ENCODE measurements at regions not wholly inside any gene's neighbourhood (a gene's known extent, or its start where the extent isn't known, plus 50 kb on each side); places are given as distances from the start of the nearest gene placed in this dataset.
"Not testable (repeated sequence)": the region's sequence is repeated elsewhere in the genome, so short reads cannot be mapped to it uniquely, and the experiment has no call there.

- DNase-seq: no peak
Observed at GRCh38 chr2:111252436-111252835, 131.7 kb downstream of the BCL2L11 start.

- DNase-seq: not testable (repeated sequence)
Observed at GRCh38 chr2:111254916-111255315, 134.2 kb downstream of the BCL2L11 start.

- DNase-seq: not testable (repeated sequence)
Observed at GRCh38 chr2:111256628-111257027, 135.9 kb downstream of the BCL2L11 start.

GRCh38 chr2:111257607-111258006 lies 136.9 kb downstream of the BCL2L11 start:
- DNase-seq: not testable (repeated sequence)

- not testable (repeated sequence) for DNase-seq
Observed at GRCh38 chr2:111258318-111258717, 137.6 kb downstream of the BCL2L11 start.

- DNase-seq: not testable (repeated sequence)
Observed at GRCh38 chr2:111262627-111263379, 142.1 kb downstream of the BCL2L11 start.

- DNase-seq: not testable (repeated sequence)
Observed at GRCh38 chr2:111263380-111264017, 142.8 kb downstream of the BCL2L11 start.

GRCh38 chr2:111264956-111265355 lies 144.2 kb downstream of the BCL2L11 start:
- DNase-seq: not testable (repeated sequence)

GRCh38 chr2:111266556-111266955 lies 145.8 kb downstream of the BCL2L11 start:
- DNase-seq: not testable (repeated sequence)

- DNase-seq: peak; percentile 14
Observed at GRCh38 chr2:111267038-111267437, 146.3 kb downstream of the BCL2L11 start.

GRCh38 chr2:111269761-111270323 lies 149.1 kb downstream of the BCL2L11 start:
- DNase-seq: not testable (repeated sequence)

- DNase-seq: not testable (repeated sequence)
Observed at GRCh38 chr2:111270569-111270968, 149.9 kb downstream of the BCL2L11 start.

GRCh38 chr2:111271647-111272304 lies 151.1 kb downstream of the BCL2L11 start:
- DNase-seq: not testable (repeated sequence)

- DNase-seq: not testable (repeated sequence)
Observed at GRCh38 chr2:111273007-111273406, 152.3 kb downstream of the BCL2L11 start.

GRCh38 chr2:111275047-111275853 lies 154.5 kb downstream of the BCL2L11 start:
- DNase-seq: not testable (repeated sequence)

- DNase-seq: not testable (repeated sequence)
Observed at GRCh38 chr2:111275854-111276171, 155.1 kb downstream of the BCL2L11 start.

- DNase-seq: not testable (repeated sequence)
Observed at GRCh38 chr2:111278133-111278532, 157.4 kb downstream of the BCL2L11 start.

GRCh38 chr2:111280709-111281286 lies 160.1 kb downstream of the BCL2L11 start:
- not testable (repeated sequence) for DNase-seq

GRCh38 chr2:111282162-111282561 lies 161.4 kb downstream of the BCL2L11 start:
- not testable (repeated sequence) for DNase-seq

- not testable (repeated sequence) for DNase-seq
Observed at GRCh38 chr2:111287646-111288568, 167.2 kb downstream of the BCL2L11 start.

- DNase-seq: not testable (repeated sequence)
Observed at GRCh38 chr2:111290370-111290769, 169.7 kb downstream of the BCL2L11 start.
